ENCODE measurements at regions not wholly inside any gene's neighbourhood (a gene's known extent, or its start where the extent isn't known, plus 50 kb on each side); places are given as distances from the start of the nearest gene placed in this dataset.

DNA sequence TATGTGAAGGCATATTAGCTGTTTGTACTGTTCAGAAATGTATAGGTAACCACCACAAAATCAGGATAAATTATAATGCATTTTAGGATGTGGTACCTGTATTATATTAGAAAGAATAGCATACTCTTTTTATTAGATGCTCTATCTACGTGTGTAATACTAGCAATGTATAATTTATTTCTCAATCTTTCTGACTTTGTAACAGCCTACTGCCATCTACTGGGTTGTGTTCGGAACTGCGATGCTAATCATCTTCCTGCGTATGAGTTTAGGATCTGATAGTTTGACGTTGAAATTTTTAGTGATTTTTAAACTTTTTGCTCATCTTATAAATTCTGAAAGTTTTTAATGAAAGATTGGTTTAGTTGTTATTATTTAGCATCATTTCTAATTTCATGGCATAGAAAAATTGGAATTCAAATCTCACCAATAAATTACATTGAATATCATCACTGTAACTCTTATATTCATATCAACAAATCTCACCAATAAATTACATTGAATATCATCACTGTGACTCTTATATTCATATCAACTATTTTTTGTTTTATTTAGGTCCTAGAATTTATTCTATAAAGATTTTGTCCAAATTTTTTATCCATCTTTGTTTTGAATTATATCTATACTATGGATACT, 322.7 kb upstream of the ZNF717 start:
- TF ChIP-seq EZH2 (IDR thresholded peaks at IDR 0.05; ENCODE audit: borderline replicate concordance, control insufficient read depth, low read depth, low read length) (no peak), RFX5 (IDR thresholded peaks at IDR 0.05; ENCODE audit: low read depth, low read length) (no peak), POLR2A (IDR thresholded peaks at IDR 0.05; ENCODE audit: low read depth, low read length) (no peak), CHD1 (IDR thresholded peaks at IDR 0.05; ENCODE audit: low read depth, low read length) (no peak), ZBED1 (IDR thresholded peaks at IDR 0.05; ENCODE audit: borderline replicate concordance) (no peak)
- TF ChIP-seq, protein P1, sequence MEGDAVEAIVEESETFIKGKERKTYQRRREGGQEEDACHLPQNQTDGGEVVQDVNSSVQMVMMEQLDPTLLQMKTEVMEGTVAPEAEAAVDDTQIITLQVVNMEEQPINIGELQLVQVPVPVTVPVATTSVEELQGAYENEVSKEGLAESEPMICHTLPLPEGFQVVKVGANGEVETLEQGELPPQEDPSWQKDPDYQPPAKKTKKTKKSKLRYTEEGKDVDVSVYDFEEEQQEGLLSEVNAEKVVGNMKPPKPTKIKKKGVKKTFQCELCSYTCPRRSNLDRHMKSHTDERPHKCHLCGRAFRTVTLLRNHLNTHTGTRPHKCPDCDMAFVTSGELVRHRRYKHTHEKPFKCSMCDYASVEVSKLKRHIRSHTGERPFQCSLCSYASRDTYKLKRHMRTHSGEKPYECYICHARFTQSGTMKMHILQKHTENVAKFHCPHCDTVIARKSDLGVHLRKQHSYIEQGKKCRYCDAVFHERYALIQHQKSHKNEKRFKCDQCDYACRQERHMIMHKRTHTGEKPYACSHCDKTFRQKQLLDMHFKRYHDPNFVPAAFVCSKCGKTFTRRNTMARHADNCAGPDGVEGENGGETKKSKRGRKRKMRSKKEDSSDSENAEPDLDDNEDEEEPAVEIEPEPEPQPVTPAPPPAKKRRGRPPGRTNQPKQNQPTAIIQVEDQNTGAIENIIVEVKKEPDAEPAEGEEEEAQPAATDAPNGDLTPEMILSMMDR (IDR thresholded peaks at IDR 0.05 in 2 of 3, conservative IDR thresholded peaks at IDR 0.05 in 1 of 3; ENCODE audit: control insufficient read depth in 2 of 3, extremely low read depth in 1 of 3, insufficient read depth in 1 of 3, low read depth in 3 of 3, low read length in 3 of 3) = peak; percentile 46 to 55 (median 51)
- TF ChIP-seq, protein P2, sequence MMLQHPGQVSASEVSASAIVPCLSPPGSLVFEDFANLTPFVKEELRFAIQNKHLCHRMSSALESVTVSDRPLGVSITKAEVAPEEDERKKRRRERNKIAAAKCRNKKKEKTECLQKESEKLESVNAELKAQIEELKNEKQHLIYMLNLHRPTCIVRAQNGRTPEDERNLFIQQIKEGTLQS (IDR thresholded peaks at IDR 0.05; ENCODE audit: borderline replicate concordance, extremely low read depth, low read depth, low read length) = no peak
- TF ChIP-seq, protein P3, sequence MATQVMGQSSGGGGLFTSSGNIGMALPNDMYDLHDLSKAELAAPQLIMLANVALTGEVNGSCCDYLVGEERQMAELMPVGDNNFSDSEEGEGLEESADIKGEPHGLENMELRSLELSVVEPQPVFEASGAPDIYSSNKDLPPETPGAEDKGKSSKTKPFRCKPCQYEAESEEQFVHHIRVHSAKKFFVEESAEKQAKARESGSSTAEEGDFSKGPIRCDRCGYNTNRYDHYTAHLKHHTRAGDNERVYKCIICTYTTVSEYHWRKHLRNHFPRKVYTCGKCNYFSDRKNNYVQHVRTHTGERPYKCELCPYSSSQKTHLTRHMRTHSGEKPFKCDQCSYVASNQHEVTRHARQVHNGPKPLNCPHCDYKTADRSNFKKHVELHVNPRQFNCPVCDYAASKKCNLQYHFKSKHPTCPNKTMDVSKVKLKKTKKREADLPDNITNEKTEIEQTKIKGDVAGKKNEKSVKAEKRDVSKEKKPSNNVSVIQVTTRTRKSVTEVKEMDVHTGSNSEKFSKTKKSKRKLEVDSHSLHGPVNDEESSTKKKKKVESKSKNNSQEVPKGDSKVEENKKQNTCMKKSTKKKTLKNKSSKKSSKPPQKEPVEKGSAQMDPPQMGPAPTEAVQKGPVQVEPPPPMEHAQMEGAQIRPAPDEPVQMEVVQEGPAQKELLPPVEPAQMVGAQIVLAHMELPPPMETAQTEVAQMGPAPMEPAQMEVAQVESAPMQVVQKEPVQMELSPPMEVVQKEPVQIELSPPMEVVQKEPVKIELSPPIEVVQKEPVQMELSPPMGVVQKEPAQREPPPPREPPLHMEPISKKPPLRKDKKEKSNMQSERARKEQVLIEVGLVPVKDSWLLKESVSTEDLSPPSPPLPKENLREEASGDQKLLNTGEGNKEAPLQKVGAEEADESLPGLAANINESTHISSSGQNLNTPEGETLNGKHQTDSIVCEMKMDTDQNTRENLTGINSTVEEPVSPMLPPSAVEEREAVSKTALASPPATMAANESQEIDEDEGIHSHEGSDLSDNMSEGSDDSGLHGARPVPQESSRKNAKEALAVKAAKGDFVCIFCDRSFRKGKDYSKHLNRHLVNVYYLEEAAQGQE (IDR thresholded peaks at IDR 0.05; ENCODE audit: low read depth, low read length) = no peak
